Glutamatergic neuron (in vitro differentiated cells): ENCODE measurements at regions not wholly inside any gene's neighbourhood (a gene's known extent, or its start where the extent isn't known, plus 50 kb on each side); places are given as distances from the start of the nearest gene placed in this dataset.

Source experiments
- DNase-seq: peaks from one replicate; pipeline ENCODE4 v3.0.0; 2022
- H3K27ac Mint-ChIP-seq: one replicate; pipeline ENCODE4 v1.8.0; 2020; ENCODE audit warnings: mild to moderate bottlenecking, mixed read lengths, inconsistent platforms; ENCODE audit not compliant: unreplicated experiment
- H3K27me3 Mint-ChIP-seq: one replicate; pipeline ENCODE4 v1.8.0; 2020; ENCODE audit warnings: mild to moderate bottlenecking, moderate library complexity, mixed read lengths, inconsistent platforms; ENCODE audit not compliant: unreplicated experiment
- H3K36me3 Mint-ChIP-seq: one replicate; pipeline ENCODE4 v1.8.0; 2020; ENCODE audit warnings: mild to moderate bottlenecking, mixed read lengths, inconsistent platforms; ENCODE audit not compliant: unreplicated experiment
- H3K4me1 Mint-ChIP-seq: one replicate; pipeline ENCODE4 v1.8.0; 2020; ENCODE audit warnings: mild to moderate bottlenecking, low read depth, mixed read lengths, inconsistent platforms; ENCODE audit not compliant: unreplicated experiment
- H3K4me3 Mint-ChIP-seq: one replicate; pipeline ENCODE4 v1.8.0; 2020; ENCODE audit warnings: mild to moderate bottlenecking, mixed read lengths, inconsistent platforms; ENCODE audit not compliant: unreplicated experiment
- H3K9me3 Mint-ChIP-seq: one replicate; pipeline ENCODE4 v1.8.0; 2020; ENCODE audit warnings: mild to moderate bottlenecking, moderate library complexity, mixed read lengths, inconsistent platforms; ENCODE audit not compliant: unreplicated experiment
- TF ChIP-seq, protein P1 (sequence below): fragments of 200-600 bp; sonication (generic); IDR thresholded peaks from one replicate; pipeline ENCODE4 v1.5.0; 2021; ENCODE audit not compliant: partially characterized antibody, unreplicated experiment

DNA sequence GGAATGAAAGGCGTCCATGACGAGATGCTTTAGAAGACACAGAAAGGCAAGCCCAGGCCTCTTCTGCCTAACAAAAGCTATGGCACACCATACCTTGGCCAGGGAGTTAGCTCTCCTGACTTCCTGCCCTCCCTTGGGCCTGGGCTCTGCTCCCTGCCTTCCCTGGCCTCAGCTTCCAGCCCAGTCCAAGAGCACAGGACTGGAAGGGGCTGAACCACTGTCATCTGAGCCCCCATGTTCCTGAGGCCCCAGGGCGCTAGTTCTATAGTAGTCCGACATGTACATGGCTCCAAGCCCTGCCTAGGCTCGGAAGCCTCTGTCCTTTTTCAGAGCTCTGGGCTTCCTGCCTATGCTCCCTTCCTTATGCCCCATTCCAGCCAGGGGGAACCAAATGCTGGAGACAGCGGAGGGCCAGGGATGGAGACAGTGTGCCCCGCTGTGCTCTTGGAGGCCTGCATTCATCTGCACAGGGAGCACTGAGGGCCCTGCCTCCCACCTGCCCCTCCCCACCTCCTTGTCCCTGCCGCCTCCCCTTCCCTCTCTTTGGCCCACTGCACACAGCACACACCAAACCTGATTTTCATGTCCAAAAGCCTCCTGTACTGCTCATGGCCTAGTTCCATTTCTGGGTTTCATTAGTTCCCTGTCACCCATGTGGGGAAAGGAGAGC lies 240.1 kb downstream of the RHOU start:
- H3K4me1 Mint-ChIP-seq = peaks cover 43% of the 10 kb centered on the region
- H3K27ac Mint-ChIP-seq = no peak overlapping the region
- H3K27me3 Mint-ChIP-seq = peaks cover under 1% of the 10 kb centered on the region
- TF ChIP-seq, protein P1, sequence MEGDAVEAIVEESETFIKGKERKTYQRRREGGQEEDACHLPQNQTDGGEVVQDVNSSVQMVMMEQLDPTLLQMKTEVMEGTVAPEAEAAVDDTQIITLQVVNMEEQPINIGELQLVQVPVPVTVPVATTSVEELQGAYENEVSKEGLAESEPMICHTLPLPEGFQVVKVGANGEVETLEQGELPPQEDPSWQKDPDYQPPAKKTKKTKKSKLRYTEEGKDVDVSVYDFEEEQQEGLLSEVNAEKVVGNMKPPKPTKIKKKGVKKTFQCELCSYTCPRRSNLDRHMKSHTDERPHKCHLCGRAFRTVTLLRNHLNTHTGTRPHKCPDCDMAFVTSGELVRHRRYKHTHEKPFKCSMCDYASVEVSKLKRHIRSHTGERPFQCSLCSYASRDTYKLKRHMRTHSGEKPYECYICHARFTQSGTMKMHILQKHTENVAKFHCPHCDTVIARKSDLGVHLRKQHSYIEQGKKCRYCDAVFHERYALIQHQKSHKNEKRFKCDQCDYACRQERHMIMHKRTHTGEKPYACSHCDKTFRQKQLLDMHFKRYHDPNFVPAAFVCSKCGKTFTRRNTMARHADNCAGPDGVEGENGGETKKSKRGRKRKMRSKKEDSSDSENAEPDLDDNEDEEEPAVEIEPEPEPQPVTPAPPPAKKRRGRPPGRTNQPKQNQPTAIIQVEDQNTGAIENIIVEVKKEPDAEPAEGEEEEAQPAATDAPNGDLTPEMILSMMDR = no peak
- H3K36me3 Mint-ChIP-seq = no peaks in the 10 kb centered on the region
- no peak for DNase-seq
- H3K9me3 Mint-ChIP-seq = peaks cover 11% of the 10 kb centered on the region
- H3K4me3 Mint-ChIP-seq = no peak overlapping the region

DNA sequence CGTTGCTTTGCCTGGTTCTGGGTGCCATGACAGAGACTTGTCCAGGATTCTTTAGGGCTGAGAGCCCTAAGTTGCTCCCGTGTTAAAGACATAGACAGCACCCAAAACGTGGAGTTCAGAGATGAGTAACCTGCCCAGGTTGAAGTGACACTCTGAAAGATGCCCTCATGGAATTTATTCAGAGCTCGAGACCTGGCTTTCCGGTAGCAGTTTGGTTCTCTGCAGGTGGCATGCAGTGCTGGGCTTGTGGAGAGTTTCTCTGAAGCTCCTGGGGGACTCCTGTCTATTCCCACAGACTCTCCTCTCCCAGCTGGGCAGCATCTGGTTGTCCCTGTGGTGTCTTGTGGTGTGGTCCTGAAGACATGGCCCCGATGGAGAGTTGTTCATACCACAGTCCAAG lies 241.0 kb downstream of the RHOU start:
- no peak overlapping the region for H3K27ac Mint-ChIP-seq
- H3K4me3 Mint-ChIP-seq = no peak overlapping the region
- no peak for DNase-seq
- no peaks in the 10 kb centered on the region for H3K27me3 Mint-ChIP-seq
- no peaks in the 10 kb centered on the region for H3K36me3 Mint-ChIP-seq
- H3K9me3 Mint-ChIP-seq = peaks cover 5% of the 10 kb centered on the region
- TF ChIP-seq, protein P1 = no peak
- H3K4me1 Mint-ChIP-seq = peaks cover 40% of the 10 kb centered on the region

DNA sequence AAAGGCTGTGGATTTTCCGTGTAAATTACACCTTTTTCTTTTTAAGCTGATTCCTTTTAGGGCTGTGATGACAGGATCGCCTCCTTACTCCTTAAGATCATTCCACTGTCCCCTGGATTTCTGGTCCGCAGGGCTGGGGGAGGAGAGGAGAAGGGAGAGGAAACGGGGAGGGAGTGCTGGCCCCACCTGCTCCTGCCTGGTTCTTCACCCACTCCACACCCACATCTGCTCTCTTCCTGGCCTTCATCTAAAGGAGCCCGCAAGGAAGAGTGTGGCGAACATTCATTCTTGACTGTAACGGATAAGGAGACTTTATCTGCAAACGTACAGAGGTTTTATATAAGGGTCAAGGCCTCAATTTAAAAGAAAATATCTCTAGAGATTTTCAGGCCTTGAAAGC lies 242.0 kb downstream of the RHOU start:
- DNase-seq = no peak
- H3K27ac Mint-ChIP-seq = no peak overlapping the region
- TF ChIP-seq, protein P1 = no peak
- H3K27me3 Mint-ChIP-seq = no peaks in the 10 kb centered on the region
- no peaks in the 10 kb centered on the region for H3K36me3 Mint-ChIP-seq
- H3K9me3 Mint-ChIP-seq = peaks cover 5% of the 10 kb centered on the region
- H3K4me1 Mint-ChIP-seq = peaks cover 40% of the 10 kb centered on the region
- H3K4me3 Mint-ChIP-seq = peak overlapping the region; percentile 13

DNA sequence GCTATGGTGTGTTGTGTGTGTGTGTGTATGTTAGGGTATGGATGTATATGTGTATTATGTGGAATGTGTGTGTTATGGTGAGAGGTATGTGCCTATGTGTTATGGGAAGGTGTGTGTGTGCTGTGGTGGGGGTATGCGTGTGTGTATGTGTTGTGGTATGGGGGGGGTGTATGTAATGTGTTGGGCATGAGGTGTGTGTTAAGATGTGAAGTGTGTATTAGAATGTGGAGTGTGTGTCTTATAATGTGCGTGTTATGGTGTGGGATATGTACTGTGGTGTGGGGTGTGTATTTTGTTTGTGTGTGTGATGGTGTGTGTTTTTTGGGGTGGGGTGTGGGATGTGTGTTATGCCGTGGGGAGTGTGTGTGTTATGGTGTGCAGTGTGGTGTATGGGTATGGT lies 242.5 kb downstream of the RHOU start:
- Mint-ChIP-seq H3K27ac (peak overlapping the region; percentile 77), H3K4me1 (peaks cover 40% of the 10 kb centered on the region), H3K27me3 (no peaks in the 10 kb centered on the region), H3K4me3 (peak overlapping the region; percentile 13), H3K36me3 (no peaks in the 10 kb centered on the region), H3K9me3 (peaks cover 5% of the 10 kb centered on the region)
- DNase-seq = no peak
- TF ChIP-seq, protein P1 = no peak

DNA sequence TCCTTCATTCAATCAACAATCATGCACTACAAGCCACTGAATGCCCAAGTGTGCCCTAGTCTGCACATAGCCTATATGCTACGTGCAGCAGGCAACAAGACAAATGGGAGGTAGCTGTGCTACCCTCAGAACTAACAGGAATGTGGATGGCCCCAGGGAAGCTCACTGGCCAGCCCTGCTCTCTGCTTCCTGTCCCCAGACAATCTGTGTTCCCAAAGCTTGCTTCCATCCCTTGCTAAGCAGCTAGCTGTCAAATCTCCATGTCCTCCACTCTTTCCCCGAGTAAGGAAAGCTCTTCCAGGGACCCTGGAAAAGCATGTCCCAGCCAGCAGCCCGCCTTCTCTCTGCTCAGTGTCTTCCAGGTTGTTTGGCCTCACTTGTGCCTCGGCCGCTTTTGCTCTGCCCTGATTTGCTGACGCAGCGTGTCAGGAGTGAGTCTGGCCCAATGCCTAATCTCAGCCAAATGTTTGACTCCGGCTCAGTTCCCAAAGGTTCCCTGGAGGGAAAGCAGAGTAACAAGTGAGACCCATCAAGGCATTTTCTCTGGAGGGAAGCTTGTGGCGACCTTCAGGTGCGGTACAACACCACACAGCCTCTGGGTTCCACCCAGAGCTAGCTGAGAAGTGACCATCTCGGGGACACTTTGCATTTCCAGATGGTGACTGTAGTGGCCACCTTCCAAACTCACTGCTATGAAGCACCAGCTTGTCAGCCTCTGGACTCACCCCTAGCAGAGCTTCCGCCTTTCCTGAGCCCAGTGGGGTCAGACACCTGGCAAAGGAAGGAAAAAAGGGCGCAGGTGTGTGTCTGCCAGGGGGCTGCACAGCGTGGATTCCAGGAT lies 243.4 kb downstream of the RHOU start:
- TF ChIP-seq, protein P1 = no peak
- Mint-ChIP-seq H3K9me3 (peaks cover 7% of the 10 kb centered on the region), H3K36me3 (no peaks in the 10 kb centered on the region), H3K4me3 (no peak overlapping the region), H3K4me1 (peaks cover 42% of the 10 kb centered on the region), H3K27me3 (no peaks in the 10 kb centered on the region), H3K27ac (peak overlapping the region; percentile 81)
- DNase-seq = no peak
